ENCODE measurements at regions not wholly inside any gene's neighbourhood (a gene's known extent, or its start where the extent isn't known, plus 50 kb on each side); places are given as distances from the start of the nearest gene placed in this dataset.

GRCh38 chr6:23265270-23265669 lies 695.9 kb downstream of the HDGFL1 start:
- TF ChIP-seq CTCF (conservative IDR thresholded peaks at IDR 0.05) (no peak), ZFX (IDR thresholded peaks at IDR 0.05) (no peak)
